GM19324 (cell line): ENCODE measurements at regions not wholly inside any gene's neighbourhood (a gene's known extent, or its start where the extent isn't known, plus 50 kb on each side); places are given as distances from the start of the nearest gene placed in this dataset.
"Not testable (repeated sequence)": the region's sequence is repeated elsewhere in the genome, so short reads cannot be mapped to it uniquely, and the experiment has no call there.

ENCODE experiments used
- ATAC-seq: cut with Tn5 transposase; IDR thresholded peaks from one replicate; pipeline ENCODE4 v1.9.1; 2021; ENCODE audit warnings: mild to moderate bottlenecking, moderate library complexity; ENCODE audit not compliant: unreplicated experiment, low FRiP score

- ATAC-seq = no peak
Observed at GRCh38 chrX:131818297-131818936, 204.7 kb upstream of the STK26 start.

DNA sequence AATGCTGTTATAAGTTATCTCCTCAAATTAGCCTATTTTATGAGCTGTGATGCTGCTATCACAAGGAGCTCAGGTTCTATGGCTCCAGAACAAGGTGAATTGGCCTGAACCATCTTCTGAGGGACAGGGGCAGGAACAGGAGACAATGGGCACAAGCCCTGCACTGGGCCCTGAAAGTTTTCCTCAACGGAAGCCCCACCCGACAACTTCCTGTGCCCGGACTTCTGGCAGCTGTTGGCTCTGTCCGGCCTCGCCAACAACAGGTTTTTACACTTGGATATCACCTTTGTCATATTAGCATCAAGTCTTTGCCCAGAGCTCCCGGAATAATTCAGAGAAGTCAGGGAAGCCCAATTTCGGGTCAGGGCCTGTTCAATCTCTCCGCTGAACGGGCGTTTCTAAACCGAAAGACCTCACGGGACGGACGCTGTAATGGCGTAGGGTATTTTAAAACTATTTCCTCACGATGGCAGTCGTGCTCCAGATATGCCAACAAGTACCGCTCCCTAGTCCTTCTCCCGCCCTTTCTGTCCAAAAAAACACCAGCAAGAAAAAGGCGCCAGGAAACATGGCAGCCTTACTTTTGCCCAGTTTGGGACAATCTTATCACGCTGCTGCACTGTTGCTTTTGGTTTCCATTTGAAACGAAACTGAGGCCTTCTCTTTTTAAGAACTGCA lies 201.0 kb upstream of the STK26 start:
- peak; percentile 72 for ATAC-seq

- no peak for ATAC-seq
Observed at GRCh38 chrX:131826572-131826971, 196.5 kb upstream of the STK26 start.

DNA sequence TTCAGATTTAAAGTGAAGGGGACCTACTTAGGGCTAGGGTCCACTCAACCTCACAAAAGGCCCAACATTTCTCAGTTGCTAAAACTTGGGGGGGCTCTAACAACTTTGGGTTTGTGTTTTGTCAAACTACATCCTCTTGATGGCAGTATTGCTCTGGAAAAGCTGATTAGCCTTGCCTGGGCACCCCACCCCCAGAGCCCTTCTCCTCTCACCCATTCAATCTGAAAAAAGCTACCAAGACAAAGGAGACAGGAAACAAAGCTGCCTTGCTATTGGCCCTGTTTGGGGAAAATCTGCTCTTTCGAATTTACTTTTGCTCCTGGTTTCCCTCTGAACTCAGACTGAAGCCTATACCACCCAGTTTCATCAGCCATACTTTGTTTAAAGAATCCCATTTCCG lies 195.2 kb upstream of the STK26 start:
- peak; percentile 55 for ATAC-seq

DNA sequence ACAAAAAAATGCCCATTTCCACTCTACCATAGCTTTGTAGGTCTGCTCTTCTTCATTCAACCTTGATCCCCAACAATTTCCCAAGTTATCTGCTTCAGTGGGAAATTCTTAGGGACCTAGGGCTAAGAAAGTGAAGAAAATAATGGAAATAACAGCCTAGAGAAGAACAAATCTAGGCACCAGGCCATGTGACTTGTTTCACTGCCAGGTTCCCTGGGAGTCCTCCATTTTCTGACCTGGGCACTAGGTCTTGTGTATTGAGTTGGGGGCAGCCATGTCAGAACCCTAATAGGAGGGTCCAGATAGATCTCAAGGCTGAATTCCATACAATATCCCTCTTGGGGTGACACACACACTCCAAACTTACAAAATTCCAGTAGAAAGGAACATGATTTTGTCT lies 194.6 kb upstream of the STK26 start:
- no peak for ATAC-seq

- ATAC-seq = no peak
Observed at GRCh38 chrX:131830400-131831184, 192.5 kb upstream of the STK26 start.

DNA sequence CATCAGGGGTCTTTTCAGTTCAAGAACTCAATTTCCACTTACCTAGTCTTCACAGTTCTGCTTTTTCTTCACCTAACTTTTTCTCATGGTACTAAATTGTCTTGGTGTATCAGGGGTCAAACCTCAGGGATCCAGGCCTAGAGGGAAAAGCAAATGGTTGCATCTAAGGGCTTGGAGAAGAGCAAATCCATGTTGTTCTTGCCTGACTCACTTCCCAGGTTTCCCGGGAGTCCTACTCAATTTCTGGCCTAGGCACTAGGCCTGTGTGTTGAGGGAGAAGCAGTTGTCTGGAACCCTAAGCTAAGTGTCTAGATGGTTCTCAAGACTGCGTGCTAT lies 191.9 kb upstream of the STK26 start:
- ATAC-seq = no peak

GRCh38 chrX:131836161-131836560 lies 186.9 kb upstream of the STK26 start:
- ATAC-seq = no peak

DNA sequence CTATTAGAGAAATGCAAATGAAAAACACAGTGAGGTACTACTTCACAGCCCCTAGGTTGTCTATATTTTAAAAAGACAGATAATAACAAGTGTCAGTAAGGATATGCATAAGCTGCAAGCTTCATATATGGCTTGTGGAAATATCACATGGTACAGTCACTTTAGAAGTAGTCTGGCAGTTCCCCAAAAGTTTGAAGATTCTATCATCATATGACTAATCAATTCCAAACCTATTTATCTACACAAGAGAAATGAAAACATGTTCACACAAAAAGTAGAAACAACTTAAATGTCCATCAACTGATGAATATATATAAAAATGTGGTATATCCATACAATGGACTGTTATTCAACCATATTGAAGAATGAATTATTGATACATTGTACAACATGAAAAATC lies 185.8 kb upstream of the STK26 start:
- ATAC-seq = no peak

GRCh38 chrX:131840799-131841495 lies 182.2 kb upstream of the STK26 start:
- ATAC-seq = no peak

DNA sequence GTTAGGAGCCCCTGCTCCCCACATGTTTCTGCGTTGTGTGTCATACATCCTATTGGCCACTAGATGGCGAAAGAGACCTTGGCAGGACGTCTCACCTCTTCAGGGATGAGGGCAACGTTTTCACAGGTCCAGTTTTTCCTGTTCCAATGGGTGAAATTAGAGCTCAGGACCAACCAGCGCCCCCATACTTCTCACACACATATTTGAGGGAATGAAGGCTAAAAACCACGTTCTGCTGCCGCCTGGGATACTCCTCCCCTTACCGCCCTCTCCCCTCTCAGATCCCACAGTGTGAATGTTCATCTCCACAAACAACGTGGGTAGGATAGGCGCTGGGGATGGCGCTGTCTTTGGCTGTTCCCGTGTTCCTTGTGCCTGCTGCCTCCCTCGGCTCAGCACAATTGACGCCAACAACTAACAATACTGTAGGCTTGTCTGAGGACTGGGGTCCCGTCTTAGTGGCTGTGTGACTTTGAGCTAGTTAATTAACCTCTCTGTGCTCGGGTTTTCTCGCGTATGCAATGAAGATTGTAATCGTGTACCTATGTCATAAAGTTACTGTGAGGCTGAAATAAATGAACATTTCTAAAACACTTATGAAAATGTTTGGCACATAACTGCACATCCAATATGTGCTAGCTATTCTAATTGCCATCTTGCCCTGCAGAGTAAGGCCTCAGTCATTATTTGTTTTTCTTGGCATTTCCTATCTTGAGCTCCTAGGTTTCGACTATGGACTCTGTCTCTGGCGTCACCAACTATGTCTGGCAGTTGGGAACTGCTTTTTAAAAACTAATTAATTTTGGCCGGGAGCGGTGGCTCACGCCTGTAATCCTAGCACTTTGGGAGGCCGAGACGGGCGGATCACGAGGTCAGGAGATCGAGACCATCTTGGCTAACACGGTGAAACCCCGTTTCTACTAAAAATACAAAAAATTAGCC lies 181.3 kb upstream of the STK26 start:
- no peak for ATAC-seq

- no peak for ATAC-seq
Observed at GRCh38 chrX:131843987-131844386, 179.1 kb upstream of the STK26 start.

DNA sequence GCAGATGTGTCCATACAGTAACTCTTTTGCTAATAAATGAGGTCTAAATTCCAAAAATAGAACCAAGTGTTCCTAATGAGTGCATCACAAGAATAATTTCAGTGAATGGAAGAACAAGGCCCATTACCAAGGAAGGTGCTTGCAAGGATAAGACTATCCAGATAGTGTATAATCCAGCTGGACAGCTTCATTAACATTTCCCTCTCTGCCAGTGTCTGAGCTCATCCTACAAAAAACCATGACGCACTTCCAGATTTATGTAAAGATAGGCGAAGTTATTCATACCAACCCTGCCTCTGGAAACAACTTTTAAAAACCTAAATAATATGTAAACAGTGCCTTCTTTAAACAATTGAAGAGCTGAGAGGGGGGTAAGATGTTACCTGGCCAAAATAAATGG lies 177.9 kb upstream of the STK26 start:
- no peak for ATAC-seq

GRCh38 chrX:131845771-131846170 lies 177.3 kb upstream of the STK26 start:
- no peak for ATAC-seq

GRCh38 chrX:131850964-131851363 lies 172.1 kb upstream of the STK26 start:
- not testable (repeated sequence) for ATAC-seq

GRCh38 chrX:131853440-131853839 lies 169.7 kb upstream of the STK26 start:
- ATAC-seq = no peak

DNA sequence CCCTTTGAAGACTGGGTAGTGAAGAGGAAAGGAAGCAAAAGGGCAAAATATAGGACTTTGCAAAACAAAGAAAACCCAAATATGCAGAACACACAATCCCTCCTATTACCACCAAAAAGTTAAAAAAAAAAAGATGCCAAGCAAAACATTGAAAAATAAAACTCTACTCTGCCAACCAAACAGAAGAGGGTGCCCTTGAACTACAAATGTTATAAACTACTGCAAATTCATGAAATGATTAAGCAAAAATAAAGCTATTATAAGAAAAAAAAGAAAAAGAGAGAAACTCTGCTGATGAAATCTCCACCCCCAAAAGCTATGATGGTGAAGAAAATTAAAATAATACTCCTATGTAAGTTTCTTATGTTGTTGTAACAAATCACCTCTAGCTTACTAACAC lies 168.5 kb upstream of the STK26 start:
- no peak for ATAC-seq

GRCh38 chrX:131861088-131861787 lies 161.9 kb upstream of the STK26 start:
- no peak for ATAC-seq

GRCh38 chrX:131862321-131862720 lies 160.8 kb upstream of the STK26 start:
- ATAC-seq = no peak

DNA sequence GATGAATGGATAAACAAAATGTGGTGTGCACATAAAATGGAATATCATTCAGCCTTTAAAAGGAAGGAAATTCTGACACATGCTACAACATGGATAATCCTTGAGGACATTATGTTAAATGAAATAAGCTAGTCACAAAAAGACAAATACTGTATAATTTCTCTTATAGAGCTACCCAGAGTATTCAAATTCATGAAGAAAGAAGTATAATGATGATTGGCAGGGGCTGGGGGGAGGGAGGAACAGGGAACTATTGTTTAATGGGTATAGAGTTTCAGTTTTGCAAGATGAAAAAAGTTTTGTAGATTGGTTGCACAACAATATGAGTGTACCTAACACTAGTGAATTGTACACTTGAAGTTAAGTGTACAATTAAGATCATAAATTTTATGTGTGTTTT lies 153.9 kb upstream of the STK26 start:
- ATAC-seq = no peak
